Brain microvascular endothelial cell (primary cell): ENCODE measurements at regions not wholly inside any gene's neighbourhood (a gene's known extent, or its start where the extent isn't known, plus 50 kb on each side); places are given as distances from the start of the nearest gene placed in this dataset.

ENCODE experiments used
- DNase-seq: peaks from one replicate; pipeline ENCODE4 v3.0.0-alpha.2; 2020
- H3K27ac ChIP-seq: fragments of 250-450 bp; sonication (Bioruptor Pico); 2 replicates; pipeline ENCODE4 v1.5.1; 2020; ENCODE audit warnings: mild to moderate bottlenecking, moderate library complexity
- H3K27me3 ChIP-seq: fragments of 250-450 bp; sonication (Bioruptor Pico); replicated peaks from 2 replicates; pipeline ENCODE4 v1.5.1; 2020; ENCODE audit warnings: mild to moderate bottlenecking
- H3K36me3 ChIP-seq: fragments of 250-450 bp; sonication (Bioruptor Pico); replicated peaks from 2 replicates; pipeline ENCODE4 v1.5.1; 2020; ENCODE audit warnings: mild to moderate bottlenecking
- H3K4me3 ChIP-seq: 2 replicates; pipeline ENCODE4 v1.5.1; 2011; ENCODE audit warnings: low read depth, mild to moderate bottlenecking, control low read depth, low read length, moderate library complexity
- CTCF ChIP-seq: IDR thresholded peaks from 2 replicates; pipeline ENCODE4 v1.5.1; 2011; ENCODE audit warnings: low read depth, mild to moderate bottlenecking, moderate library complexity, low read length, control low read depth, inconsistent platforms; ENCODE audit errors: missing control alignments
- in situ Hi-C: cut with HindIII; loops from 2 replicates; pipeline ENCODE4 v1.10.0; 2017; ENCODE audit warnings: low sequenced_read_pairs, low pct_ligation_motif_present

- peak; percentile 43 for DNase-seq
- in situ Hi-C loops = no loop called here
- peak; percentile 13 for TF ChIP-seq CTCF
These were observed 1708.9 kb upstream of the CELF4 start for GRCh38 chr18:39274535-39274934.

DNA sequence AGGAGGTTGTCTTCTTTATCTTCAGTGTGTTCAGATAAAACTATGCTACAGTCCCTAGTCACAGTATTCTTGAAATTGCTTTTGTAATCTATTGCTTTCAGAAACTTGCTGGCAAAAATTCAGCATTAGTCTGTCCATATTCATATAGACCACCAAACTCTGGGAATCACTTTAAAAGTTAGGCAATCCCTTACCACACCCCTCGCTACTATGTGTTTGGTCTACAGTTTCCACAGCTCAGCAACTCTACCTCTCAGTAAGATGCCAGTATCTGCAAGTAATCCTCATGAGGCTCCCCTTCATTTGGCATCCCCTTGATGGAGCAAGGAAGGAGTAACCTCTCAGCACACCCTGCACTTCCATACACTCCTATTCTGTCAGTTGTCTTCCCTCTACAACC is 1706.6 kb upstream of the CELF4 start:
- H3K36me3 ChIP-seq = no peaks in the 10 kb centered on the region
- no peak for TF ChIP-seq CTCF
- H3K27ac ChIP-seq = no peak overlapping the region
- in situ Hi-C loops = no loop called here
- H3K27me3 ChIP-seq = no peaks in the 10 kb centered on the region
- no peak overlapping the region for H3K4me3 ChIP-seq
- DNase-seq = no peak

More at GRCh38 chr18:39274535-39274934, 1708.9 kb upstream of the CELF4 start:
- Histone ChIP-seq H3K27me3 (no peaks in the 10 kb centered on the region), H3K27ac (no peak overlapping the region), H3K36me3 (no peaks in the 10 kb centered on the region), H3K4me3 (no peak overlapping the region)

DNA sequence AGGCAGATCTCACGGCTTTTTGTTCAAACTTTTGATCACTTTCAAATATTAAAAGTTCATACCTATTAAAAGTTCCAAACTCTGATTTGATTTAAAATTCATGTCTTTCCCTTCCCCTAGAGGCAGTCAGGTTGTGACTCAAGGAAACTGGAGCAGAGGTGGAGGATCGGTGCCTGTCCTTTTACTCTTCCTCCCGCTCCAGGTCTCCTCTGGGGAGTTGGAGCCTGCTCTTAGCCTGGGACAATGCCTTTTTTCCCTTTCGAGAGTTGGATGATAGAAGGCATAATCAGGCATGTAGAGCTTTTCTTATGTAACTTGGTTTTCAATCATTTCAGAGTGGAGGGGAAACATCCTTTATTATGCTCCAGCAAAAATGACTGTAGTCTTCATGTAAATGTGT is 1706.1 kb upstream of the CELF4 start:
- in situ Hi-C loops = no loop called here
- H3K27ac ChIP-seq = no peak overlapping the region
- TF ChIP-seq CTCF = no peak
- no peak for DNase-seq
- H3K36me3 ChIP-seq = no peaks in the 10 kb centered on the region
- no peak overlapping the region for H3K4me3 ChIP-seq
- no peaks in the 10 kb centered on the region for H3K27me3 ChIP-seq

DNA sequence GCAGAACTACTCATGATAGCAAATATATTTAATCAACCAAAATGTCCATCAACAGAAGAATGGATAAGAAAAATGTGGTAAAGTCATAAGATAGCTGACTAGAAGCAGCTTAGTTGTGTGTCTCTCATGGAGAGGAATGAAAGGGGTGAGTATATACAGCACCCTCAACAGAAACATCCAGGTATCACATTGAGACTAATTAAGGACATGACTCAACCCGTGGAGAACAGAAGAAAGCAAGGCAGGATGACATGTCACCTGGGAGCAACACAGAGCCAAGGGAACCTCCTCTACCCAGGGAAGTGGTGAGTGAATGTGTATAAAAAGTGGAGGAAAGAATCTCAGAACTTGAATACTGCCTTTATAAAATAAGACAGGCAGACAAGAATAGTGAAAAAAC is 1695.0 kb upstream of the CELF4 start:
- TF ChIP-seq CTCF = no peak
- DNase-seq = no peak
- in situ Hi-C loops = no loop called here
- Histone ChIP-seq H3K27ac (no peak overlapping the region), H3K27me3 (no peaks in the 10 kb centered on the region), H3K36me3 (no peaks in the 10 kb centered on the region), H3K4me3 (no peak overlapping the region)

DNA sequence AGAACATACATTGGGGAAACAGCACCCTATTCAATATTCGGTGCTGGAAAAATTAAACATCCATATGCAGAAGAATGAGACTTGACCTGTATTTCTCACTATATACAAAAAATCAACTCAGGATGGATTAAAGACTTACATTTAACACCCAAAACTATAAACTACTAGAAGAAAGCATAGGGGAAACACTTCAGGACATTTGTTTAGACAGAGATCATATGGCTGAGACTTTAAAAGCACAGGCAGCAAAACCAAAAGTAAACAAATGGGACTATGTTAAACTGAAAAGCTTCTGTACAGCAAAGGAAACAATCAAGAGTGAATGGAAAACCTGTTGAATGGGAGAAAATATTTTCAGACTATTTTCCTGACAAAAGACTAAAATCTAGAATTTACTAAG is 1694.1 kb upstream of the CELF4 start:
- Histone ChIP-seq H3K27ac (no peak overlapping the region), H3K36me3 (no peaks in the 10 kb centered on the region), H3K27me3 (no peaks in the 10 kb centered on the region), H3K4me3 (no peak overlapping the region)
- TF ChIP-seq CTCF = no peak
- in situ Hi-C loops = no loop called here
- no peak for DNase-seq

DNA sequence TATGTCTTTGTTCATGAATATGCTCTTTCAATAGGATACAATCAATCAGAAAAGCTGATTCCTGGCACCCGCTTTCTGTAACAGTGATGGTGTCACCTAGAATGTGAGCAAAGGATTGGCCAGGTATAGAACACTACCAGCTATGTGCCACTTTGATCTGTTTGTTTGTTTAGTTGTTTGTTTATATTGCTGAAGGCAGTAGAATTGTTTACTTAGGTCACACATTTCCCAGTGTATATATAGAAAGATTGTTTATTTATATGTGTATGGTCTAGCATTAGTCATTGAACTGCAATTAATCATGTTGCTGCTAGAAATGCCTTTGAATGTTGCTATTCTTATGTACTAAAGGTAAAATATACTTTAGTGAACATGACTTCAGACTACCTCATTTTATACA is 1678.6 kb upstream of the CELF4 start:
- in situ Hi-C loops = no loop called here
- TF ChIP-seq CTCF = no peak
- no peaks in the 10 kb centered on the region for H3K36me3 ChIP-seq
- no peak for DNase-seq
- H3K27ac ChIP-seq = no peak overlapping the region
- no peaks in the 10 kb centered on the region for H3K27me3 ChIP-seq
- H3K4me3 ChIP-seq = no peak overlapping the region
